Liver (tissue), 3 donors: ENCODE measurements at regions not wholly inside any gene's neighbourhood (a gene's known extent, or its start where the extent isn't known, plus 50 kb on each side); places are given as distances from the start of the nearest gene placed in this dataset.

ENCODE experiments used
- GABPA ChIP-seq, 2 donors: IDR thresholded peaks in 1 of 2; conservative IDR thresholded peaks in 1 of 2; 2 replicates each; pipeline ENCODE4 v1.6.1; 2016; ENCODE audit warnings: antibody characterized with exemption in 2 of 2, mild to moderate bottlenecking in 1 of 2, moderate library complexity in 1 of 2
- HNF4G ChIP-seq: IDR thresholded peaks from 2 replicates; pipeline ENCODE4 v1.6.1; 2016; ENCODE audit warnings: antibody characterized with exemption
- MAX ChIP-seq: IDR thresholded peaks from 2 replicates; pipeline ENCODE4 v1.6.1; 2016; ENCODE audit warnings: antibody characterized with exemption
- NR2F2 ChIP-seq: IDR thresholded peaks from 2 replicates; pipeline ENCODE4 v1.6.1; 2016; ENCODE audit warnings: antibody characterized with exemption
- RAD21 ChIP-seq, 2 donors: IDR thresholded peaks; 2 replicates each; pipeline ENCODE4 v1.6.1; 2016; ENCODE audit warnings: antibody characterized with exemption in 2 of 2, mild to moderate bottlenecking in 2 of 2
- SP1 ChIP-seq: IDR thresholded peaks from 2 replicates; pipeline ENCODE4 v1.6.1; 2018; ENCODE audit warnings: antibody characterized with exemption, mild to moderate bottlenecking
- TAF1 ChIP-seq: conservative IDR thresholded peaks from 2 replicates; pipeline ENCODE4 v1.6.1; 2016; ENCODE audit warnings: antibody characterized with exemption, mild to moderate bottlenecking
- YY1 ChIP-seq: IDR thresholded peaks from 2 replicates; pipeline ENCODE4 v1.6.1; 2016; ENCODE audit warnings: antibody characterized with exemption, mild to moderate bottlenecking
- TF ChIP-seq, protein P1 (sequence below): fragments of 150-350 bp; IDR thresholded peaks from 2 replicates; pipeline ENCODE4 v1.5.1; 2017; ENCODE audit warnings: improper control_type of control experiment, low read depth, low read length; ENCODE audit not compliant: missing input control
- donor health status: healthy.
- donor health status: healthy.

GRCh38 chr6:12481292-12481691 is 191.1 kb downstream of the EDN1 start:
- no peak for TF ChIP-seq MAX
- TF ChIP-seq, protein P1, sequence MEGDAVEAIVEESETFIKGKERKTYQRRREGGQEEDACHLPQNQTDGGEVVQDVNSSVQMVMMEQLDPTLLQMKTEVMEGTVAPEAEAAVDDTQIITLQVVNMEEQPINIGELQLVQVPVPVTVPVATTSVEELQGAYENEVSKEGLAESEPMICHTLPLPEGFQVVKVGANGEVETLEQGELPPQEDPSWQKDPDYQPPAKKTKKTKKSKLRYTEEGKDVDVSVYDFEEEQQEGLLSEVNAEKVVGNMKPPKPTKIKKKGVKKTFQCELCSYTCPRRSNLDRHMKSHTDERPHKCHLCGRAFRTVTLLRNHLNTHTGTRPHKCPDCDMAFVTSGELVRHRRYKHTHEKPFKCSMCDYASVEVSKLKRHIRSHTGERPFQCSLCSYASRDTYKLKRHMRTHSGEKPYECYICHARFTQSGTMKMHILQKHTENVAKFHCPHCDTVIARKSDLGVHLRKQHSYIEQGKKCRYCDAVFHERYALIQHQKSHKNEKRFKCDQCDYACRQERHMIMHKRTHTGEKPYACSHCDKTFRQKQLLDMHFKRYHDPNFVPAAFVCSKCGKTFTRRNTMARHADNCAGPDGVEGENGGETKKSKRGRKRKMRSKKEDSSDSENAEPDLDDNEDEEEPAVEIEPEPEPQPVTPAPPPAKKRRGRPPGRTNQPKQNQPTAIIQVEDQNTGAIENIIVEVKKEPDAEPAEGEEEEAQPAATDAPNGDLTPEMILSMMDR: no peak
- no peak for TF ChIP-seq HNF4G
- no peak for TF ChIP-seq GABPA (IDR thresholded peaks at IDR 0.05 in 1 of 2, conservative IDR thresholded peaks at IDR 0.05 in 1 of 2)
- no peak for TF ChIP-seq YY1
- TF ChIP-seq TAF1: no peak
- no peak for TF ChIP-seq SP1
- no peak for TF ChIP-seq RAD21 (IDR thresholded peaks at IDR 0.05)
- TF ChIP-seq NR2F2: no peak
